HepG2 (cell line): ENCODE measurements at regions not wholly inside any gene's neighbourhood (a gene's known extent, or its start where the extent isn't known, plus 50 kb on each side); places are given as distances from the start of the nearest gene placed in this dataset.
"Not testable (repeated sequence)": the region's sequence is repeated elsewhere in the genome, so short reads cannot be mapped to it uniquely, and the experiment has no call there.

ENCODE experiments used
- ATAC-seq: fragments of 200-7000 bp; cut with Tn5 transposase; 3 replicates; pipeline ENCODE4 v1.9.1; 2020; ENCODE audit warnings: mild to moderate bottlenecking, moderate library complexity
- BruUV-seq: library from RNA; stranded (reverse); fragments of 400-500 nt; replicated peaks from 2 replicates; lab custom pipeline; 2021; lab: Mats Ljungman, UMichigan
- CTCF ChIA-PET: fragments of 300-600 bp; formaldehyde crosslinking; extraction: SDS; loops from one replicate; lab custom pipeline; 2021; ENCODE audit warnings: low total read pairs, inconsistent platforms, low intra/inter-chr PET ratio; lab: Yijun Ruan, JAX
- POLR2A ChIA-PET: fragments of 350-600 bp; sonication (Branson Sonifier 250); formaldehyde crosslinking; loops from one replicate; lab custom pipeline; 2020; ENCODE audit warnings: antibody characterized with exemption, inconsistent platforms; lab: Yijun Ruan, JAX
- DNase-seq: peaks from one replicate; pipeline ENCODE4 v3.0.0-alpha.2; 2015; ENCODE audit warnings: low spot score
- FAIRE-seq: peaks from 3 replicates; lab custom pipeline; 2011; peaks lifted over from hg19 to GRCh38; lab: Jason Lieb, UNC
- H2AFZ ChIP-seq: one replicate; pipeline ENCODE4 v1.6.1; 2011; ENCODE audit warnings: low read length, inconsistent platforms
- H3K27ac ChIP-seq: fragments of 300-600 bp; 3 replicates; pipeline ENCODE4 v1.8.0; 2011; ENCODE audit warnings: mixed run types, mild to moderate bottlenecking, mixed read lengths, low read length, inconsistent platforms; ENCODE audit not compliant: insufficient read depth; ENCODE audit errors: extremely low read length
- H3K27me3 ChIP-seq, 2 experiments: fragments of 200-600 bp in 1 of 2; 2 replicates in 1 of 2; 3 replicates in 1 of 2; pipeline versions ENCODE4 v1.6.0 to v1.8.0; 2011; ENCODE audit warnings: low read length in 2 of 2, mild to moderate bottlenecking in 2 of 2, moderate library complexity in 2 of 2, inconsistent platforms in 1 of 2; ENCODE audit not compliant: insufficient read depth in 2 of 2, control insufficient read depth in 1 of 2
- H3K36me3 ChIP-seq, 2 experiments: fragments of 200-600 bp in 1 of 2; replicated peaks in 1 of 2; 2 replicates in 1 of 2; 3 replicates in 1 of 2; pipeline versions ENCODE4 v1.5.1 to v1.8.0; 2011; ENCODE audit warnings: low read length in 2 of 2, inconsistent platforms in 1 of 2; ENCODE audit not compliant: insufficient read depth in 2 of 2, control insufficient read depth in 1 of 2
- H3K4me1 ChIP-seq: 2 replicates; pipeline ENCODE4 v1.5.1; 2012; ENCODE audit warnings: low read length, inconsistent platforms; ENCODE audit not compliant: insufficient read depth
- H3K4me2 ChIP-seq: 2 replicates; pipeline ENCODE4 v1.6.0; 2011; ENCODE audit warnings: low read depth, low read length, inconsistent platforms
- H3K4me3 ChIP-seq, 3 experiments: fragments of 200-600 bp in 1 of 3; sonication (generic), shearing (Covaris generic) in 1 of 3; replicated peaks in 1 of 3; 2 replicates each; pipeline ENCODE4 v1.5.1; 2011 to 2016; ENCODE audit warnings: low read length in 3 of 3, inconsistent platforms in 2 of 3, low read depth in 2 of 3, mild to moderate bottlenecking in 2 of 3, control low read depth in 1 of 3, mixed read lengths in 1 of 3; ENCODE audit not compliant: insufficient read depth in 1 of 3
- H3K79me2 ChIP-seq: one replicate; pipeline ENCODE4 v1.6.1; 2011; ENCODE audit warnings: low read length, inconsistent platforms; ENCODE audit not compliant: insufficient read depth
- H3K9ac ChIP-seq: 2 replicates; pipeline ENCODE4 v1.6.0; 2011; ENCODE audit warnings: mild to moderate bottlenecking, low read depth, low read length, inconsistent platforms; ENCODE audit not compliant: insufficient read depth
- H3K9me3 ChIP-seq: 2 replicates; pipeline ENCODE4 v1.5.1; 2012; ENCODE audit warnings: mild to moderate bottlenecking, low read length
- H4K20me1 ChIP-seq: 2 replicates; pipeline ENCODE4 v1.6.0; 2011; ENCODE audit warnings: inconsistent platforms, mild to moderate bottlenecking, low read length, moderate library complexity; ENCODE audit not compliant: insufficient read depth
- AGO2 ChIP-seq: fragments of 200-400 bp; formaldehyde crosslinking; optimal IDR thresholded peaks from 2 replicates; pipeline ENCODE3; 2017; ENCODE audit warnings: mild to moderate bottlenecking, low read depth, low read length, moderate library complexity
- MAFF ChIP-seq: IDR thresholded peaks from 2 replicates; pipeline ENCODE4 v1.6.1; 2011; ENCODE audit warnings: low read depth, low read length, improper control_type of control experiment
- MAFK ChIP-seq, 2 experiments: IDR thresholded peaks in 1 of 2; conservative IDR thresholded peaks in 1 of 2; 2 replicates each; pipeline ENCODE4 v1.6.1; 2011; ENCODE audit warnings: improper control_type of control experiment in 2 of 2, low read length in 2 of 2
- ZNF652 ChIP-seq: IDR thresholded peaks from 2 replicates; pipeline ENCODE4 v1.6.1; 2016; ENCODE audit warnings: low read depth, borderline replicate concordance
- WGBS: methylation state at CpG from one replicate; pipeline ENCODE4 v1.1.6; 2017; ENCODE audit warnings: low lambda C conversion rate; 5-methylcytosine and 5-hydroxymethylcytosine counted together
- in situ Hi-C: cut with HindIII; loops from 2 replicates; pipeline ENCODE4 v1.10.0; 2017; ENCODE audit warnings: low pct_unique_long_range_greater_than_20kb; ENCODE audit not compliant: extremely low pct_ligation_motif_present
- intact Hi-C: fragments of 100-400 bp; cut with micrococcal nuclease; formaldehyde crosslinking; loops from one replicate; pipeline ENCODE4 v1.10.0; 2022; ENCODE audit not compliant: unreplicated experiment

GRCh38 chr7:131625817-131626372, 69.5 kb upstream of the PODXL start:
- H3K4me2 ChIP-seq = no peak overlapping the region
- no peak for FAIRE-seq
- H3K4me1 ChIP-seq = no peaks in the 10 kb centered on the region
- no peak overlapping the region for H2AFZ ChIP-seq
- WGBS = 22% methylated on average over 4 of the region's 12 CpGs
- no peaks in the 10 kb centered on the region for H3K36me3 ChIP-seq
- H3K4me3 ChIP-seq = no peak overlapping the region
- intact Hi-C loops = no loop called here
- BruUV-seq = no TSS peak
- TF ChIP-seq ZNF652 (CRISPR knock-in tag) (0 out of 2 replicates have a peak, but pooled peaks have one; percentile 12), AGO2 (no peak)
- TF ChIP-seq, all 625 proteins: peak for 1
- H3K9ac ChIP-seq = no peak overlapping the region
- POLR2A ChIA-PET = no interaction called here
- H3K79me2 ChIP-seq = no peaks in the 10 kb centered on the region
- ATAC-seq (no peak), DNase-seq (no peak)
- peaks cover 4 to 26% of the 10 kb centered on the region in 2 experiments; a peak in 3 of 5 replicates for H3K27me3 ChIP-seq
- H4K20me1 ChIP-seq = no peaks in the 10 kb centered on the region
- in situ Hi-C loops = no loop called here
- no peak overlapping the region for H3K27ac ChIP-seq
- no peaks in the 10 kb centered on the region for H3K9me3 ChIP-seq
- CTCF ChIA-PET = no interaction called here

DNA sequence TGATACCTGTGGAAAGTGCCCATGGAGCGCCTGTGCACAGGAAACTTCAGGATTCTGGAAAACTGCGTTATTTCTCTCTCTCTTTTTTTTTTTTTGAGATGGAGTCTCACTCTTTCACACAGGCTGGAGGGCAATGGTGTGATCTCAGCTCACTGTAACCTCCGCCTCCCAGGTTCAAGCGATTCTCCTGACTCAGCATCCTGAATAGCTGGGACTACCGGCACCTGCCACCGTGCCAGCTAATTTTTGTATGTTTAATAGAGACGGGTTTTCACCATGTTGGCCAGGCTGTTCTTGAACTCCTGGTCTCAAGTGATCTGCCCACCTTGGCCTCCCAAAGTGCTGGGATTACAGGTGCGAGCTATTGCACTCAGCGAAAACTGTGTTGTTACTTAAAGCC, 68.9 kb upstream of the PODXL start:
- 72% methylated on average over 9 of the region's 9 CpGs for WGBS
- H4K20me1 ChIP-seq, H3K36me3 ChIP-seq, intact Hi-C loops, H2AFZ ChIP-seq, H3K4me1 ChIP-seq, in situ Hi-C loops, H3K9ac ChIP-seq, CTCF ChIA-PET, H3K79me2 ChIP-seq, H3K27ac ChIP-seq, DNase-seq, H3K4me2 ChIP-seq, H3K9me3 ChIP-seq, H3K4me3 ChIP-seq, ATAC-seq, BruUV-seq, FAIRE-seq, POLR2A ChIA-PET: not testable (repeated sequence)
- TF ChIP-seq MAFK (conservative IDR thresholded peaks at IDR 0.05 in 1 of 2, IDR thresholded peaks at IDR 0.05 in 1 of 2; ENCODE audit: low read length in 2 of 2) (peak; percentile 33 to 65; a peak in 3 of 4 replicates), MAFF (peak; percentile 39; the same call in 1 of the 2 replicates)
- H3K27me3 ChIP-seq = peaks cover 1 to 21% of the 10 kb centered on the region in 2 experiments; a peak in 3 of 5 replicates
